GM12878 (cell line): ENCODE measurements at regions not wholly inside any gene's neighbourhood (a gene's known extent, or its start where the extent isn't known, plus 50 kb on each side); places are given as distances from the start of the nearest gene placed in this dataset.

Experiments used
- ATAC-seq: fragments of 200-7000 bp; cut with Tn5 transposase; 3 replicates; pipeline ENCODE4 v1.9.1; 2020; ENCODE audit warnings: mild to moderate bottlenecking, moderate library complexity
- BruUV-seq: library from RNA; stranded (reverse); fragments of 400-500 nt; replicated peaks from 2 replicates; lab custom pipeline; 2021; lab: Mats Ljungman, UMichigan
- CTCF ChIA-PET: fragments of 300-600 bp; sonication (Branson Sonifier 250); formaldehyde crosslinking; extraction: SDS; loops from one replicate; lab custom pipeline; 2021; ENCODE audit warnings: inconsistent platforms; lab: Yijun Ruan, JAX
- POLR2A ChIA-PET: fragments of 350-600 bp; formaldehyde crosslinking; extraction: SDS; loops from one replicate; lab custom pipeline; 2021; ENCODE audit warnings: inconsistent platforms; lab: Charles Lee
- RAD21 ChIA-PET: fragments of 300-600 bp; sonication (Branson Sonifier 250); formaldehyde crosslinking; loops from one replicate; lab custom pipeline; 2023; ENCODE audit warnings: antibody characterized with exemption; ENCODE audit not compliant: unreplicated experiment; lab: Charles Lee
- SMC1A ChIA-PET: fragments of 300-600 bp; sonication (Branson Sonifier 250); formaldehyde crosslinking; loops from one replicate; lab custom pipeline; 2023; ENCODE audit not compliant: unreplicated experiment, uncharacterized antibody; lab: Charles Lee
- DNase-seq: peaks from one replicate; pipeline ENCODE4 v3.0.0-alpha.2; 2011; ENCODE audit warnings: low read depth, low spot score
- FAIRE-seq: peaks from 3 replicates; lab custom pipeline; 2011; peaks lifted over from hg19 to GRCh38; lab: Jason Lieb, UNC
- H2AFZ ChIP-seq: 2 replicates; pipeline ENCODE4 v1.6.0; 2011; ENCODE audit warnings: low read depth, low read length, control low read depth; ENCODE audit not compliant: control insufficient read depth
- H3K27ac ChIP-seq: 2 replicates; pipeline ENCODE4 v1.5.1; 2011; ENCODE audit warnings: control low read depth; ENCODE audit not compliant: control insufficient read depth, insufficient read depth
- H3K27me3 ChIP-seq, 2 experiments: replicated peaks in 1 of 2; 2 replicates each; pipeline versions ENCODE4 v1.6.0 to v1.6.1; 2011; ENCODE audit warnings: low read length in 1 of 2; ENCODE audit not compliant: control insufficient read depth in 2 of 2, insufficient read depth in 2 of 2
- H3K36me3 ChIP-seq, 2 experiments: 2 replicates each; pipeline ENCODE4 v1.5.1; 2011; ENCODE audit warnings: low read length in 1 of 2; ENCODE audit not compliant: control insufficient read depth in 2 of 2, insufficient read depth in 2 of 2
- H3K4me1 ChIP-seq: 2 replicates; pipeline ENCODE4 v1.6.1; 2011; ENCODE audit warnings: mild to moderate bottlenecking, low read length, moderate library complexity, mixed read lengths; ENCODE audit not compliant: control insufficient read depth, insufficient read depth
- H3K4me2 ChIP-seq: 2 replicates; pipeline ENCODE4 v1.6.0; 2011; ENCODE audit warnings: control low read depth; ENCODE audit not compliant: control insufficient read depth, insufficient read depth
- H3K4me3 ChIP-seq: fragments of 200-600 bp; sonication (generic); 2 replicates; pipeline ENCODE4 v1.5.1; 2016
- H3K79me2 ChIP-seq: 2 replicates; pipeline ENCODE4 v1.6.0; 2011; ENCODE audit warnings: low read length; ENCODE audit not compliant: control insufficient read depth, insufficient read depth
- H3K9ac ChIP-seq: 2 replicates; pipeline ENCODE4 v1.8.0; 2011; ENCODE audit warnings: low read length, control low read depth, mixed read lengths; ENCODE audit not compliant: control insufficient read depth, insufficient read depth
- H3K9me3 ChIP-seq: replicated peaks from 3 replicates; pipeline ENCODE4 v1.5.1; 2011; ENCODE audit warnings: mild to moderate bottlenecking, low read length; ENCODE audit not compliant: control insufficient read depth, insufficient read depth
- H4K20me1 ChIP-seq: 2 replicates; pipeline ENCODE4 v1.6.0; 2011; ENCODE audit not compliant: control insufficient read depth, insufficient read depth
- ASH2L ChIP-seq: fragments of 300-600, 200-600 bp; sonication (generic); IDR thresholded peaks from 2 replicates; pipeline ENCODE4 v1.6.1; 2017; ENCODE audit warnings: low read depth, mild to moderate bottlenecking, borderline replicate concordance
- ATF7 ChIP-seq: fragments of 450-650 bp; IDR thresholded peaks from 2 replicates; pipeline ENCODE4 v1.6.1; 2016; ENCODE audit warnings: low read depth, mild to moderate bottlenecking
- BRCA1 ChIP-seq: IDR thresholded peaks from 2 replicates; pipeline ENCODE4 v1.6.1; 2011; ENCODE audit warnings: low read depth, low read length, improper control_type of control experiment
- GATAD2B ChIP-seq: fragments of 450-650 bp; conservative IDR thresholded peaks from 2 replicates; pipeline ENCODE4 v1.6.1; 2017; ENCODE audit warnings: low read depth, mild to moderate bottlenecking, moderate library complexity
- NR2C1 ChIP-seq: fragments of 450-650 bp; IDR thresholded peaks from 2 replicates; pipeline ENCODE4 v1.6.1; 2017; ENCODE audit warnings: antibody characterized with exemption, mild to moderate bottlenecking, moderate library complexity
- RUNX3 ChIP-seq: IDR thresholded peaks from 2 replicates; pipeline ENCODE4 v1.6.1; 2012; ENCODE audit warnings: low read length, inconsistent platforms
- TBL1XR1 ChIP-seq: IDR thresholded peaks from 2 replicates; pipeline ENCODE4 v1.6.1; 2012; ENCODE audit warnings: low read depth, low read length, improper control_type of control experiment
- ZNF622 ChIP-seq: fragments of 450-650 bp; IDR thresholded peaks from 2 replicates; pipeline ENCODE4 v1.6.1; 2017; ENCODE audit warnings: mild to moderate bottlenecking, inconsistent platforms
- WGBS: methylation state at CpG from one replicate; pipeline ENCODE4 v1.1.6; 2016; ENCODE audit warnings: low lambda C conversion rate; ENCODE audit not compliant: insufficient replicate concordance, insufficient coverage; ENCODE audit errors: missing lambda C conversion rate; 5-methylcytosine and 5-hydroxymethylcytosine counted together
- in situ Hi-C: fragments of 300-500 bp; cut with MboI; formaldehyde crosslinking; loops from 9 replicates; pipeline ENCODE4 v1.14.3; 2018; ENCODE audit warnings: mixed read lengths
- intact Hi-C: fragments of 100-400 bp; cut with micrococcal nuclease; formaldehyde crosslinking; loops from one replicate; pipeline ENCODE4 v1.14.2; 2022; ENCODE audit not compliant: unreplicated experiment
- TF ChIP-seq, protein P1 (sequence below): fragments of 450-650 bp; IDR thresholded peaks from 2 replicates; pipeline ENCODE4 v1.6.1; 2016; ENCODE audit warnings: mild to moderate bottlenecking, moderate library complexity, borderline replicate concordance
- TF ChIP-seq, protein P2 (sequence below), 3 experiments: IDR thresholded peaks in 2 of 3; conservative IDR thresholded peaks in 1 of 3; 2 replicates each; pipeline ENCODE4 v1.5.1; 2011; ENCODE audit warnings: low read depth in 3 of 3, low read length in 3 of 3, mild to moderate bottlenecking in 3 of 3, control low read depth in 2 of 3, moderate library complexity in 2 of 3, inconsistent platforms in 1 of 3, mixed read lengths in 1 of 3; ENCODE audit not compliant: control insufficient read depth in 2 of 3, insufficient read depth in 1 of 3; ENCODE audit errors: extremely low read depth in 1 of 3
- TF ChIP-seq, protein P3 (sequence below): IDR thresholded peaks from 2 replicates; pipeline ENCODE4 v1.6.1; 2011; ENCODE audit warnings: low read depth, mild to moderate bottlenecking, low read length, moderate library complexity, borderline replicate concordance; ENCODE audit errors: extremely low read depth
- TF ChIP-seq, protein P4 (sequence below): IDR thresholded peaks from 2 replicates; pipeline ENCODE4 v1.6.1; 2011; ENCODE audit warnings: mild to moderate bottlenecking, low read depth, low read length, moderate library complexity; ENCODE audit not compliant: insufficient replicate concordance

DNA sequence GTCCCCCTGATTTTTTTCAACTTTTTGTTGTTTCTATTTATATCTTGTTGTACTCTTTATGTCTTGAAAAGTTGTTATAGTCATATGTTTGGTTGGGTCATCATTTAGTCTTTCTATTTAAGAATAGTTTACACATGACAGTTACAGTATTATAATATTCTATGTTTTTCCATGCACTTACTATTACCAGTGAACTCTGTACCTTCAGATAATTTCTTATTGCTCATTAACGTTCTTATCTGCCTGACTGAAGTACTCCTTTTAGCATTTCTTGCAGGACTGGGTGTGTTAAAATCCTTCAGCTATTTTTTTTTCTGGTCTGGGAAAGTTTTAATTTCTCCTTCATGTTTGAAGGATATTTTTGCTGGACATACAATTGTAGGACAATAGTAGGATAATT, 157.7 kb upstream of the DIPK2B start:
- RAD21 ChIA-PET = no interaction called here

More for the DNA sequence above, 157.7 kb upstream of the DIPK2B start:
- no peak overlapping the region for H3K9ac ChIP-seq
- H2AFZ ChIP-seq = no peak overlapping the region
- no peaks in the 10 kb centered on the region for H3K27me3 ChIP-seq
- H3K27ac ChIP-seq = no peak overlapping the region
- H3K4me2 ChIP-seq = no peak overlapping the region
- no peak for FAIRE-seq
- TF ChIP-seq, protein P1, sequence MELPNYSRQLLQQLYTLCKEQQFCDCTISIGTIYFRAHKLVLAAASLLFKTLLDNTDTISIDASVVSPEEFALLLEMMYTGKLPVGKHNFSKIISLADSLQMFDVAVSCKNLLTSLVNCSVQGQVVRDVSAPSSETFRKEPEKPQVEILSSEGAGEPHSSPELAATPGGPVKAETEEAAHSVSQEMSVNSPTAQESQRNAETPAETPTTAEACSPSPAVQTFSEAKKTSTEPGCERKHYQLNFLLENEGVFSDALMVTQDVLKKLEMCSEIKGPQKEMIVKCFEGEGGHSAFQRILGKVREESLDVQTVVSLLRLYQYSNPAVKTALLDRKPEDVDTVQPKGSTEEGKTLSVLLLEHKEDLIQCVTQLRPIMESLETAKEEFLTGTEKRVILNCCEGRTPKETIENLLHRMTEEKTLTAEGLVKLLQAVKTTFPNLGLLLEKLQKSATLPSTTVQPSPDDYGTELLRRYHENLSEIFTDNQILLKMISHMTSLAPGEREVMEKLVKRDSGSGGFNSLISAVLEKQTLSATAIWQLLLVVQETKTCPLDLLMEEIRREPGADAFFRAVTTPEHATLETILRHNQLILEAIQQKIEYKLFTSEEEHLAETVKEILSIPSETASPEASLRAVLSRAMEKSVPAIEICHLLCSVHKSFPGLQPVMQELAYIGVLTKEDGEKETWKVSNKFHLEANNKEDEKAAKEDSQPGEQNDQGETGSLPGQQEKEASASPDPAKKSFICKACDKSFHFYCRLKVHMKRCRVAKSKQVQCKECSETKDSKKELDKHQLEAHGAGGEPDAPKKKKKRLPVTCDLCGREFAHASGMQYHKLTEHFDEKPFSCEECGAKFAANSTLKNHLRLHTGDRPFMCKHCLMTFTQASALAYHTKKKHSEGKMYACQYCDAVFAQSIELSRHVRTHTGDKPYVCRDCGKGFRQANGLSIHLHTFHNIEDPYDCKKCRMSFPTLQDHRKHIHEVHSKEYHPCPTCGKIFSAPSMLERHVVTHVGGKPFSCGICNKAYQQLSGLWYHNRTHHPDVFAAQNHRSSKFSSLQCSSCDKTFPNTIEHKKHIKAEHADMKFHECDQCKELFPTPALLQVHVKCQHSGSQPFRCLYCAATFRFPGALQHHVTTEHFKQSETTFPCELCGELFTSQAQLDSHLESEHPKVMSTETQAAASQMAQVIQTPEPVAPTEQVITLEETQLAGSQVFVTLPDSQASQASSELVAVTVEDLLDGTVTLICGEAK = no peak
- TF ChIP-seq BRCA1 (no peak), RUNX3 (no peak), TBL1XR1 (no peak), NR2C1 (no peak), ASH2L (no peak), ATF7 (no peak), GATAD2B (no peak), ZNF622 (no peak)
- TF ChIP-seq, protein P2, sequence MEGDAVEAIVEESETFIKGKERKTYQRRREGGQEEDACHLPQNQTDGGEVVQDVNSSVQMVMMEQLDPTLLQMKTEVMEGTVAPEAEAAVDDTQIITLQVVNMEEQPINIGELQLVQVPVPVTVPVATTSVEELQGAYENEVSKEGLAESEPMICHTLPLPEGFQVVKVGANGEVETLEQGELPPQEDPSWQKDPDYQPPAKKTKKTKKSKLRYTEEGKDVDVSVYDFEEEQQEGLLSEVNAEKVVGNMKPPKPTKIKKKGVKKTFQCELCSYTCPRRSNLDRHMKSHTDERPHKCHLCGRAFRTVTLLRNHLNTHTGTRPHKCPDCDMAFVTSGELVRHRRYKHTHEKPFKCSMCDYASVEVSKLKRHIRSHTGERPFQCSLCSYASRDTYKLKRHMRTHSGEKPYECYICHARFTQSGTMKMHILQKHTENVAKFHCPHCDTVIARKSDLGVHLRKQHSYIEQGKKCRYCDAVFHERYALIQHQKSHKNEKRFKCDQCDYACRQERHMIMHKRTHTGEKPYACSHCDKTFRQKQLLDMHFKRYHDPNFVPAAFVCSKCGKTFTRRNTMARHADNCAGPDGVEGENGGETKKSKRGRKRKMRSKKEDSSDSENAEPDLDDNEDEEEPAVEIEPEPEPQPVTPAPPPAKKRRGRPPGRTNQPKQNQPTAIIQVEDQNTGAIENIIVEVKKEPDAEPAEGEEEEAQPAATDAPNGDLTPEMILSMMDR (IDR thresholded peaks at IDR 0.05 in 2 of 3, conservative IDR thresholded peaks at IDR 0.05 in 1 of 3; ENCODE audit: control insufficient read depth in 2 of 3, extremely low read depth in 1 of 3, insufficient read depth in 1 of 3, low read depth in 3 of 3, low read length in 3 of 3) = no peak
- TF ChIP-seq, protein P3, sequence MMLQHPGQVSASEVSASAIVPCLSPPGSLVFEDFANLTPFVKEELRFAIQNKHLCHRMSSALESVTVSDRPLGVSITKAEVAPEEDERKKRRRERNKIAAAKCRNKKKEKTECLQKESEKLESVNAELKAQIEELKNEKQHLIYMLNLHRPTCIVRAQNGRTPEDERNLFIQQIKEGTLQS = no peak
- TF ChIP-seq, protein P4, sequence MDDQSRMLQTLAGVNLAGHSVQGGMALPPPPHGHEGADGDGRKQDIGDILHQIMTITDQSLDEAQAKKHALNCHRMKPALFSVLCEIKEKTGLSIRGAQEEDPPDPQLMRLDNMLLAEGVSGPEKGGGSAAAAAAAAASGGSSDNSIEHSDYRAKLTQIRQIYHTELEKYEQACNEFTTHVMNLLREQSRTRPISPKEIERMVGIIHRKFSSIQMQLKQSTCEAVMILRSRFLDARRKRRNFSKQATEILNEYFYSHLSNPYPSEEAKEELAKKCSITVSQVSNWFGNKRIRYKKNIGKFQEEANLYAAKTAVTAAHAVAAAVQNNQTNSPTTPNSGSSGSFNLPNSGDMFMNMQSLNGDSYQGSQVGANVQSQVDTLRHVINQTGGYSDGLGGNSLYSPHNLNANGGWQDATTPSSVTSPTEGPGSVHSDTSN = no peak
- H3K36me3 ChIP-seq = no peaks in the 10 kb centered on the region
- no peak for DNase-seq
- no peaks in the 10 kb centered on the region for H3K4me1 ChIP-seq
- no peaks in the 10 kb centered on the region for H4K20me1 ChIP-seq
- H3K79me2 ChIP-seq = no peaks in the 10 kb centered on the region
- ChIA-PET SMC1A (no interaction called here), CTCF (interaction anchor here (0.7 kb wide), 1 partner anchor 1051 kb away, joined by 4 read pairs; no protein-coding TSS in a partner anchor), POLR2A (no interaction called here)
- no TSS peak for BruUV-seq
- ATAC-seq = no peak
- intact Hi-C loops (no loop called here), in situ Hi-C loops (no loop called here)
- H3K4me3 ChIP-seq = no peak overlapping the region
- no peaks in the 10 kb centered on the region for H3K9me3 ChIP-seq
- 0% methylated on average over 1 of the region's 1 CpG for WGBS
